BLaER1 treated with 17β-estradiol and CSF1 and Interleukin-3, amounts not matched to agents 10 nM and 100 nM (cell line): ENCODE measurements at regions not wholly inside any gene's neighbourhood (a gene's known extent, or its start where the extent isn't known, plus 50 kb on each side); places are given as distances from the start of the nearest gene placed in this dataset.
A peak's percentile ranks its signal among the peaks of the same experiment; 100 is the strongest.

ENCODE experiments used
- H3K27ac ChIP-seq, 11 experiments: shearing (Covaris generic); formaldehyde crosslinking; 2 replicates each; pipeline ENCODE4 v1.8.1; 2022
- H3K27me3 ChIP-seq, 11 experiments: shearing (Covaris generic); formaldehyde crosslinking; 2 replicates each; pipeline ENCODE4 v1.8.1; 2022
- H3K36me3 ChIP-seq, 11 experiments: shearing (Covaris generic); formaldehyde crosslinking; 2 replicates each; pipeline ENCODE4 v1.8.1; 2022
- H3K4me1 ChIP-seq, 10 experiments: shearing (Covaris generic); formaldehyde crosslinking; 2 replicates each; pipeline ENCODE4 v1.8.1; 2022
- H3K4me2 ChIP-seq, 11 experiments: shearing (Covaris generic); formaldehyde crosslinking; 2 replicates each; pipeline ENCODE4 v1.8.1; 2022
- H3K4me3 ChIP-seq, 10 experiments: shearing (Covaris generic); formaldehyde crosslinking; 2 replicates each; pipeline ENCODE4 v1.8.1; 2022
- H3K9ac ChIP-seq, 11 experiments: shearing (Covaris generic); formaldehyde crosslinking; 2 replicates each; pipeline ENCODE4 v1.8.1; 2022
- H3K9me3 ChIP-seq, 11 experiments: shearing (Covaris generic); formaldehyde crosslinking; replicated peaks in 1 of 11; 2 replicates each; pipeline ENCODE4 v1.8.1; 2022
- H4K20me1 ChIP-seq, 11 experiments: shearing (Covaris generic); formaldehyde crosslinking; 2 replicates each; pipeline ENCODE4 v1.8.1; 2022
- Cebpa-rat ChIP-seq, 11 experiments: shearing (Covaris generic); IDR thresholded peaks; 2 replicates each; pipeline ENCODE4 v1.8.1; 2022

GRCh38 chr12:19652386-19652785 lies 213.1 kb downstream of the AEBP2 start:
- H3K9me3 ChIP-seq, result peaks cover 0 to 5% (median 0%) of the 10 kb centered on the region in 11 experiments; a peak in 2 of 22 replicates
- H4K20me1 ChIP-seq, result no peaks in the 10 kb centered on the region
- no peak overlapping the region for H3K9ac ChIP-seq
- H3K27me3 ChIP-seq, result no peaks in the 10 kb centered on the region
- peaks cover 0 to 9% (median 0%) of the 10 kb centered on the region in 10 experiments; a peak in 2 of 20 replicates for H3K4me1 ChIP-seq
- no peak overlapping the region for H3K4me2 ChIP-seq
- no peak overlapping the region for H3K4me3 ChIP-seq
- no peak overlapping the region for H3K27ac ChIP-seq
- no peaks in the 10 kb centered on the region for H3K36me3 ChIP-seq
- no peak for TF ChIP-seq Cebpa-rat (IDR thresholded peaks at IDR 0.05)

- Histone ChIP-seq H4K20me1 (no peaks in the 10 kb centered on the region), H3K4me1 (peaks cover 0 to 9% (median 0%) of the 10 kb centered on the region in 10 experiments; a peak in 2 of 20 replicates), H3K27ac (no peak overlapping the region), H3K9me3 (no peaks in the 10 kb centered on the region), H3K27me3 (no peaks in the 10 kb centered on the region), H3K4me2 (no peak overlapping the region), H3K4me3 (no peak overlapping the region), H3K36me3 (no peaks in the 10 kb centered on the region), H3K9ac (no peak overlapping the region)
- no peak for TF ChIP-seq Cebpa-rat (IDR thresholded peaks at IDR 0.05)
These were observed 215.5 kb downstream of the AEBP2 start for GRCh38 chr12:19654650-19655376.

GRCh38 chr12:19657118-19657731 lies 217.9 kb downstream of the AEBP2 start:
- Histone ChIP-seq H3K27ac (no peak overlapping the region), H4K20me1 (no peaks in the 10 kb centered on the region), H3K4me2 (no peak overlapping the region), H3K9me3 (no peaks in the 10 kb centered on the region), H3K4me3 (no peak overlapping the region), H3K9ac (no peak overlapping the region), H3K27me3 (no peaks in the 10 kb centered on the region), H3K36me3 (no peaks in the 10 kb centered on the region), H3K4me1 (peaks cover 0 to 9% (median 0%) of the 10 kb centered on the region in 10 experiments; a peak in 2 of 20 replicates)
- TF ChIP-seq Cebpa-rat (IDR thresholded peaks at IDR 0.05), result 0 out of 22 replicates have a peak, but pooled peaks of 1 of the 11 experiments have one; percentile 21

GRCh38 chr12:19657732-19658130 lies 218.4 kb downstream of the AEBP2 start:
- no peaks in the 10 kb centered on the region for H3K36me3 ChIP-seq
- H3K9me3 ChIP-seq, result no peaks in the 10 kb centered on the region
- TF ChIP-seq Cebpa-rat (IDR thresholded peaks at IDR 0.05), result no peak
- no peak overlapping the region for H3K4me3 ChIP-seq
- peaks cover 0 to 8% (median 0%) of the 10 kb centered on the region in 10 experiments; a peak in 2 of 20 replicates for H3K4me1 ChIP-seq
- H3K27me3 ChIP-seq, result no peaks in the 10 kb centered on the region
- H3K4me2 ChIP-seq, result no peak overlapping the region
- H4K20me1 ChIP-seq, result no peaks in the 10 kb centered on the region
- no peak overlapping the region for H3K27ac ChIP-seq
- no peak overlapping the region for H3K9ac ChIP-seq

GRCh38 chr12:19659086-19659485 lies 219.8 kb downstream of the AEBP2 start:
- H3K27ac ChIP-seq, result no peak overlapping the region
- TF ChIP-seq Cebpa-rat (IDR thresholded peaks at IDR 0.05), result no peak
- no peaks in the 10 kb centered on the region for H3K36me3 ChIP-seq
- H3K4me2 ChIP-seq, result no peak overlapping the region
- H4K20me1 ChIP-seq, result no peaks in the 10 kb centered on the region
- H3K4me3 ChIP-seq, result no peak overlapping the region
- no peaks in the 10 kb centered on the region for H3K9me3 ChIP-seq
- no peak overlapping the region for H3K9ac ChIP-seq
- H3K4me1 ChIP-seq, result peaks cover 0 to 6% (median 0%) of the 10 kb centered on the region in 10 experiments; a peak in 1 of 20 replicates
- no peaks in the 10 kb centered on the region for H3K27me3 ChIP-seq

- H3K4me2 ChIP-seq, result no peak overlapping the region
- H3K9me3 ChIP-seq, result no peaks in the 10 kb centered on the region
- no peaks in the 10 kb centered on the region for H3K27me3 ChIP-seq
- H3K27ac ChIP-seq, result no peak overlapping the region
- no peak overlapping the region for H3K9ac ChIP-seq
- no peaks in the 10 kb centered on the region for H4K20me1 ChIP-seq
- no peak for TF ChIP-seq Cebpa-rat (IDR thresholded peaks at IDR 0.05)
- H3K4me3 ChIP-seq, result no peak overlapping the region
- no peaks in the 10 kb centered on the region for H3K36me3 ChIP-seq
- H3K4me1 ChIP-seq, result peaks cover 0 to 6% (median 0%) of the 10 kb centered on the region in 10 experiments; a peak in 1 of 20 replicates
These were observed 220.2 kb downstream of the AEBP2 start for GRCh38 chr12:19659501-19659900.

GRCh38 chr12:19665121-19665900 lies 226.0 kb downstream of the AEBP2 start:
- H3K27ac ChIP-seq, result no peak overlapping the region
- H3K4me1 ChIP-seq, result no peaks in the 10 kb centered on the region
- H3K4me2 ChIP-seq, result no peak overlapping the region
- H3K27me3 ChIP-seq, result no peaks in the 10 kb centered on the region
- H4K20me1 ChIP-seq, result no peaks in the 10 kb centered on the region
- H3K9ac ChIP-seq, result no peak overlapping the region
- TF ChIP-seq Cebpa-rat (IDR thresholded peaks at IDR 0.05), result no peak
- H3K36me3 ChIP-seq, result no peaks in the 10 kb centered on the region
- no peak overlapping the region for H3K4me3 ChIP-seq
- no peaks in the 10 kb centered on the region for H3K9me3 ChIP-seq

GRCh38 chr12:19666070-19666469 lies 226.8 kb downstream of the AEBP2 start:
- H4K20me1 ChIP-seq, result no peaks in the 10 kb centered on the region
- TF ChIP-seq Cebpa-rat (IDR thresholded peaks at IDR 0.05), result no peak

GRCh38 chr12:19669793-19670192 lies 230.5 kb downstream of the AEBP2 start:
- Histone ChIP-seq H3K4me3 (no peak overlapping the region), H4K20me1 (no peaks in the 10 kb centered on the region), H3K27ac (no peak overlapping the region), H3K9ac (no peak overlapping the region), H3K4me1 (no peaks in the 10 kb centered on the region), H3K36me3 (no peaks in the 10 kb centered on the region), H3K27me3 (no peaks in the 10 kb centered on the region), H3K4me2 (no peak overlapping the region), H3K9me3 (no peaks in the 10 kb centered on the region)
- no peak for TF ChIP-seq Cebpa-rat (IDR thresholded peaks at IDR 0.05)

More at GRCh38 chr12:19666070-19666469, 226.8 kb downstream of the AEBP2 start:
- H3K27me3 ChIP-seq, result no peaks in the 10 kb centered on the region
- H3K4me1 ChIP-seq, result no peaks in the 10 kb centered on the region
- no peak overlapping the region for H3K4me3 ChIP-seq
- no peaks in the 10 kb centered on the region for H3K9me3 ChIP-seq
- H3K4me2 ChIP-seq, result no peak overlapping the region
- no peak overlapping the region for H3K9ac ChIP-seq
- no peak overlapping the region for H3K27ac ChIP-seq
- no peaks in the 10 kb centered on the region for H3K36me3 ChIP-seq
